Peyer's patch (tissue), 4 donors: ENCODE measurements at regions not wholly inside any gene's neighbourhood (a gene's known extent, or its start where the extent isn't known, plus 50 kb on each side); places are given as distances from the start of the nearest gene placed in this dataset.

Experiments used
- CTCF ChIP-seq, 6 experiments: fragments of 450-650 bp in 4 of 6; fragments of 200-600 bp in 2 of 6; sonication (generic) in 1 of 6; IDR thresholded peaks; one replicate each; pipeline ENCODE4 v1.5.1; 2017 to 2019; ENCODE audit warnings: antibody characterized with exemption in 6 of 6, mild to moderate bottlenecking in 3 of 6, moderate library complexity in 1 of 6
- POLR2A ChIP-seq, 2 donors: fragments of 450-650 bp; IDR thresholded peaks; one replicate each; pipeline ENCODE4 v1.5.1; 2017; ENCODE audit warnings: antibody characterized with exemption in 2 of 2, mild to moderate bottlenecking in 2 of 2, moderate library complexity in 2 of 2

GRCh38 chr6:1105833-1106400, 206.0 kb upstream of the FOXQ1 start:
- TF ChIP-seq CTCF (IDR thresholded peaks at IDR 0.05) (no peak), POLR2A (IDR thresholded peaks at IDR 0.05) (no peak)
